ENCODE measurements at regions not wholly inside any gene's neighbourhood (a gene's known extent, or its start where the extent isn't known, plus 50 kb on each side); places are given as distances from the start of the nearest gene placed in this dataset.

- TF ChIP-seq CEBPB (IDR thresholded peaks at IDR 0.05; ENCODE audit: low read depth, low read length) (no peak), CTCF (conservative IDR thresholded peaks at IDR 0.05; ENCODE audit: low read depth, low read length) (no peak), MAFK (IDR thresholded peaks at IDR 0.05; ENCODE audit: low read depth, low read length) (no peak), POLR2A (IDR thresholded peaks at IDR 0.05; ENCODE audit: low read depth, low read length) (no peak), CHD1 (IDR thresholded peaks at IDR 0.05; ENCODE audit: low read depth, low read length) (no peak), RFX5 (IDR thresholded peaks at IDR 0.05; ENCODE audit: low read depth, low read length) (no peak), RAD21 (IDR thresholded peaks at IDR 0.05; ENCODE audit: low read length) (no peak), USF2 (IDR thresholded peaks at IDR 0.05; ENCODE audit: low read depth, low read length) (no peak), MXI1 (IDR thresholded peaks at IDR 0.05; ENCODE audit: borderline replicate concordance, low read depth, low read length) (no peak), FOS (IDR thresholded peaks at IDR 0.05; ENCODE audit: low read depth, low read length) (no peak), SMC3 (IDR thresholded peaks at IDR 0.05; ENCODE audit: low read depth, low read length) (no peak), MAZ (IDR thresholded peaks at IDR 0.05; ENCODE audit: borderline replicate concordance, low read depth, low read length) (no peak)
Observed at GRCh38 chr4:188987011-188987410, 847.8 kb downstream of the TRIML1 start.

Data from IMR-90 (cell line).